ENCODE measurements at regions not wholly inside any gene's neighbourhood (a gene's known extent, or its start where the extent isn't known, plus 50 kb on each side); places are given as distances from the start of the nearest gene placed in this dataset.

DNA sequence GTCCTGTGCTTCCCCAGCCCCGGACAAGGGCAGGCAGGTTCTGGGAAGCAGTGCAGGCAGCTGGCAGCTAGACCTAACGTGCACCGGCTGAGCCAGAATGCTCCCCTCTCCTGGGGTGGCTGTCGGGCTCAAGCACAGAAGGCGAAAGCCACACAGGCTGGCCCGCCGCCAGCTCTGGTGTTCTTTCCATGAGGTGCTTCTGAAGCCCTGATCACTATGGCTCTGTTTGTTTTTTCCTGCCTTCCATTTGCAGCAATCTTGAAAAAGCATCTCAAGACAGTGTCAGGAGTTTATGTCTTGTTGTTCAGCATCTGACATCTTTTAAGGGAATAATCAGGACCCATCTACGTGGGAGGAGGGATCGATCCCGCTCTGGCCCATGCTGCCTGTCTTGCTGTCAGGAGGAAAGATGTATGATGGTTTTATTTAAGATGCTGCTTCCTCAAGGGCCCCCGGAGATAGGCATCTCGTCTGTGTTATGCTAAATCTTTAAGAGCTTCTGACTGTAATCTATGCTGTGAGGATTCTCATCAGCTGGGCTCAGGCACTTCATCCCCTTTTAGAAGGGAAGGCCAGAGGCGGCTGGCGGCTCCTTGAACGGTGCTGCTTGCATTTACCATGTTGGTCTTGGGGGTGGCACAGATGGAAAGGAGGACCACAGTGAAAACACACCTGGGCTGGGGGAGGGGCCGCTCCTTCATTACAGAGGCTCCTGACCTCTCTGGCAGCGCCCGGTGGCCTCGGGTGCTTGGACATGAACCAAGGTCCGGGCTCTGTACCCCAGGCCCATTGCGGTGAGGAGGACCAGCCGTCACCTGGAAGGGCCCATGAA lies 118.5 kb upstream of the HDAC4 start:
- TF ChIP-seq POLR2AphosphoS5 (IDR thresholded peaks at IDR 0.05; ENCODE audit: low read depth) (no peak), GABPA (IDR thresholded peaks at IDR 0.05; ENCODE audit: low read depth) (no peak), SPI1 (IDR thresholded peaks at IDR 0.05; ENCODE audit: borderline replicate concordance, low read depth) (no peak)
- TF ChIP-seq, protein P1, sequence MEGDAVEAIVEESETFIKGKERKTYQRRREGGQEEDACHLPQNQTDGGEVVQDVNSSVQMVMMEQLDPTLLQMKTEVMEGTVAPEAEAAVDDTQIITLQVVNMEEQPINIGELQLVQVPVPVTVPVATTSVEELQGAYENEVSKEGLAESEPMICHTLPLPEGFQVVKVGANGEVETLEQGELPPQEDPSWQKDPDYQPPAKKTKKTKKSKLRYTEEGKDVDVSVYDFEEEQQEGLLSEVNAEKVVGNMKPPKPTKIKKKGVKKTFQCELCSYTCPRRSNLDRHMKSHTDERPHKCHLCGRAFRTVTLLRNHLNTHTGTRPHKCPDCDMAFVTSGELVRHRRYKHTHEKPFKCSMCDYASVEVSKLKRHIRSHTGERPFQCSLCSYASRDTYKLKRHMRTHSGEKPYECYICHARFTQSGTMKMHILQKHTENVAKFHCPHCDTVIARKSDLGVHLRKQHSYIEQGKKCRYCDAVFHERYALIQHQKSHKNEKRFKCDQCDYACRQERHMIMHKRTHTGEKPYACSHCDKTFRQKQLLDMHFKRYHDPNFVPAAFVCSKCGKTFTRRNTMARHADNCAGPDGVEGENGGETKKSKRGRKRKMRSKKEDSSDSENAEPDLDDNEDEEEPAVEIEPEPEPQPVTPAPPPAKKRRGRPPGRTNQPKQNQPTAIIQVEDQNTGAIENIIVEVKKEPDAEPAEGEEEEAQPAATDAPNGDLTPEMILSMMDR (IDR thresholded peaks at IDR 0.05; ENCODE audit: insufficient read depth, low read length) = no peak
- TF ChIP-seq, protein P2, sequence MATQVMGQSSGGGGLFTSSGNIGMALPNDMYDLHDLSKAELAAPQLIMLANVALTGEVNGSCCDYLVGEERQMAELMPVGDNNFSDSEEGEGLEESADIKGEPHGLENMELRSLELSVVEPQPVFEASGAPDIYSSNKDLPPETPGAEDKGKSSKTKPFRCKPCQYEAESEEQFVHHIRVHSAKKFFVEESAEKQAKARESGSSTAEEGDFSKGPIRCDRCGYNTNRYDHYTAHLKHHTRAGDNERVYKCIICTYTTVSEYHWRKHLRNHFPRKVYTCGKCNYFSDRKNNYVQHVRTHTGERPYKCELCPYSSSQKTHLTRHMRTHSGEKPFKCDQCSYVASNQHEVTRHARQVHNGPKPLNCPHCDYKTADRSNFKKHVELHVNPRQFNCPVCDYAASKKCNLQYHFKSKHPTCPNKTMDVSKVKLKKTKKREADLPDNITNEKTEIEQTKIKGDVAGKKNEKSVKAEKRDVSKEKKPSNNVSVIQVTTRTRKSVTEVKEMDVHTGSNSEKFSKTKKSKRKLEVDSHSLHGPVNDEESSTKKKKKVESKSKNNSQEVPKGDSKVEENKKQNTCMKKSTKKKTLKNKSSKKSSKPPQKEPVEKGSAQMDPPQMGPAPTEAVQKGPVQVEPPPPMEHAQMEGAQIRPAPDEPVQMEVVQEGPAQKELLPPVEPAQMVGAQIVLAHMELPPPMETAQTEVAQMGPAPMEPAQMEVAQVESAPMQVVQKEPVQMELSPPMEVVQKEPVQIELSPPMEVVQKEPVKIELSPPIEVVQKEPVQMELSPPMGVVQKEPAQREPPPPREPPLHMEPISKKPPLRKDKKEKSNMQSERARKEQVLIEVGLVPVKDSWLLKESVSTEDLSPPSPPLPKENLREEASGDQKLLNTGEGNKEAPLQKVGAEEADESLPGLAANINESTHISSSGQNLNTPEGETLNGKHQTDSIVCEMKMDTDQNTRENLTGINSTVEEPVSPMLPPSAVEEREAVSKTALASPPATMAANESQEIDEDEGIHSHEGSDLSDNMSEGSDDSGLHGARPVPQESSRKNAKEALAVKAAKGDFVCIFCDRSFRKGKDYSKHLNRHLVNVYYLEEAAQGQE (IDR thresholded peaks at IDR 0.05; ENCODE audit: insufficient replicate concordance, low read depth) = no peak
- H3K27ac ChIP-seq (replicated peaks) = no peak overlapping the region
- no peaks in the 10 kb centered on the region for H3K27me3 ChIP-seq (ENCODE audit: insufficient read depth, poor library complexity, severe bottlenecking)
- peak in 1 of 2 experiments; percentile 22 for DNase-seq (ENCODE audit: low read depth in 1 of 2, low spot score in 1 of 2)
- H3K4me3 ChIP-seq (replicated peaks; ENCODE audit: insufficient read depth, low read length) = no peak overlapping the region

DNA sequence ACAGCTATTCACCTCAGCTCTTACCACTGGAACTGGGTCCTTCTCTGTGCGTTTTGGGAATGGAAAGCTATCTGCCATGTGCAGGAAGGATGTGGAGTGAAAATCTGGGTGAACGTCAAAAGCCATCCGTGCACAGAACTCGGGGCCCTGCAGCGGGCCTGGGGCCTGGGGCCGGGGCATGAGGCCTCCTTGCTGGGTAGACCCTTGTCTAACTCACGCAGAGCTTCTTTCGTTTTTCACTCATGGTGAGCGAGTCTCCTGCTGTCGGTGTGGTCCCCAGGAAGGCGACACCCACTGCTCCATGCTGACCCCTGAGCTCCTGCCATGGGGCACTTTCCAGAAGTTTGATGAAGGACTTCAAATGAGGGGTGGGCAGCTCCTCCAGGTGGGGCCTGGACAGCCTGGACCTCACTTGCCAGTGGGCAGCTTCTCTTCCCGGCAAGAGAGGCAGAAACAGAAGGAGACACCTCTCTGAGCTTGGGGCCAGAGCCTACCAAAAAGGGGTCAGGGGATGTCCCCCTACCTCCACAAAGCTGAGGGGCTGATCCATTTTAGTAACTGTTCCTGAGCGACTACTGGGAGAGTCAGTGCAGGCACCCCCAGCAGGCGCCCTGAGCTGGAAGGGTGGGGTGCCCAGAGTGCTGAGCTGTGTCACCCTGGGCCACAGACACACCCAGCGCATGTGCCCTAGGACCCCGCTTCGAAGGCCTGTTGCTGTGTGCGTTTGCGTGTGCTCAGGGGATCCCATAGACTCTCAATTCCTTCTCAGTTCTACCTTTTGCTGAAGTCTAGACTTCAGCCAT lies 117.7 kb upstream of the HDAC4 start:
- DNase-seq (ENCODE audit: low read depth in 1 of 2, low spot score in 1 of 2) = no peak
- H3K27me3 ChIP-seq (ENCODE audit: insufficient read depth, poor library complexity, severe bottlenecking) = no peaks in the 10 kb centered on the region
- H3K4me3 ChIP-seq (replicated peaks; ENCODE audit: insufficient read depth, low read length) = no peak overlapping the region
- TF ChIP-seq, protein P2 (IDR thresholded peaks at IDR 0.05; ENCODE audit: insufficient replicate concordance, low read depth) = no peak
- TF ChIP-seq POLR2AphosphoS5 (IDR thresholded peaks at IDR 0.05; ENCODE audit: low read depth) = no peak
- H3K27ac ChIP-seq (replicated peaks) = no peak overlapping the region

DNA sequence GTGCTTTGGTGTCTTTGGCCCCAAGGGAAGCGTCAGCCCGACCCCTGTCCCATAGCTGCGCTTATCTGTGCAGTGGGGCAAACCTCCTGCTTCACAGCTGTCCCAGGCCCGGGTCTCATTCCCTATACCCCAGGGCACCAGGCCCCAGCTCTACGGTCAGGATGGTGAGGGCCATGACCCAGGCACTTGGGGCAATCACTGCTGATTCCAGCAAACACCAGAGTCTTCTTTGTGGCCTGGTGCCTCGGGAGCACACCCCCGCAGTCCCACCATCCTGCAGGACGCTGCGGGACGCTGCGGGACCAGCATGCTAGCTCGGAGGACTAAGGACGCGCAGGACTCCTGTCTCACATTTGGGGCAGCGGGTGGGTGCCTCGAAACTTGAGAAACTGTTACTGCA lies 116.9 kb upstream of the HDAC4 start:
- TF ChIP-seq POLR2AphosphoS5 (IDR thresholded peaks at IDR 0.05; ENCODE audit: low read depth) (no peak), GABPA (IDR thresholded peaks at IDR 0.05; ENCODE audit: low read depth) (no peak), SPI1 (IDR thresholded peaks at IDR 0.05; ENCODE audit: borderline replicate concordance, low read depth) (no peak)
- TF ChIP-seq, protein P2 (IDR thresholded peaks at IDR 0.05; ENCODE audit: insufficient replicate concordance, low read depth) = no peak
- TF ChIP-seq, protein P1 (IDR thresholded peaks at IDR 0.05; ENCODE audit: insufficient read depth, low read length) = no peak
- no peak overlapping the region for H3K4me3 ChIP-seq (replicated peaks; ENCODE audit: insufficient read depth, low read length)

More for the DNA sequence above, 116.9 kb upstream of the HDAC4 start:
- no peak overlapping the region for H3K27ac ChIP-seq (replicated peaks)
- DNase-seq (ENCODE audit: low read depth in 1 of 2, low spot score in 1 of 2) = no peak
- H3K27me3 ChIP-seq (ENCODE audit: insufficient read depth, poor library complexity, severe bottlenecking) = no peaks in the 10 kb centered on the region
